ENCODE measurements at regions not wholly inside any gene's neighbourhood (a gene's known extent, or its start where the extent isn't known, plus 50 kb on each side); places are given as distances from the start of the nearest gene placed in this dataset.

- no peak for DNase-seq (ENCODE audit: low read depth)
Measured at GRCh38 chr1:87508247-87508787, 179.6 kb downstream of the LMO4 start.

- no peak for DNase-seq (ENCODE audit: low read depth)
Measured at GRCh38 chr1:87510540-87510939, 181.9 kb downstream of the LMO4 start.

DNA sequence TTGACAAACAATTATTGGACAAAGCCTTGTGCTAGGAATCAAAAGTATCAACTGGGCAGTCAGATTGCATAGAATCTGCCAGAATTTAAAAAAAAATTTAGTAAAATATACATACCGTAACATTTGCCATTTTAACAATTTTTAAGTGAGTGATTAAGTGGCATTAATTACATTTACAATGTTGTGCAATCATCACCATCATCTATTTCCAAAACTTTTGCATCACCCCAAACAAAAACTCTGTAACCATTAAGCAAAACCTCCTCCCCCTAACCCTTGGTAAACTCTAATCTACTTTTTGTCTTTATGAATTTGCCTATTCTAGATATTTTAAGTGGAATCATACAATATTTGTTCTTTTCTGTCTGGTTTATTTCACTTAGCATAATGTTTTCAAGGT lies 182.8 kb downstream of the LMO4 start:
- DNase-seq (ENCODE audit: low read depth): no peak

- DNase-seq (ENCODE audit: low read depth): no peak
Measured at GRCh38 chr1:87512431-87512830, 183.8 kb downstream of the LMO4 start.

- no peak for DNase-seq (ENCODE audit: low read depth)
Measured at GRCh38 chr1:87513255-87513654, 184.6 kb downstream of the LMO4 start.

DNA sequence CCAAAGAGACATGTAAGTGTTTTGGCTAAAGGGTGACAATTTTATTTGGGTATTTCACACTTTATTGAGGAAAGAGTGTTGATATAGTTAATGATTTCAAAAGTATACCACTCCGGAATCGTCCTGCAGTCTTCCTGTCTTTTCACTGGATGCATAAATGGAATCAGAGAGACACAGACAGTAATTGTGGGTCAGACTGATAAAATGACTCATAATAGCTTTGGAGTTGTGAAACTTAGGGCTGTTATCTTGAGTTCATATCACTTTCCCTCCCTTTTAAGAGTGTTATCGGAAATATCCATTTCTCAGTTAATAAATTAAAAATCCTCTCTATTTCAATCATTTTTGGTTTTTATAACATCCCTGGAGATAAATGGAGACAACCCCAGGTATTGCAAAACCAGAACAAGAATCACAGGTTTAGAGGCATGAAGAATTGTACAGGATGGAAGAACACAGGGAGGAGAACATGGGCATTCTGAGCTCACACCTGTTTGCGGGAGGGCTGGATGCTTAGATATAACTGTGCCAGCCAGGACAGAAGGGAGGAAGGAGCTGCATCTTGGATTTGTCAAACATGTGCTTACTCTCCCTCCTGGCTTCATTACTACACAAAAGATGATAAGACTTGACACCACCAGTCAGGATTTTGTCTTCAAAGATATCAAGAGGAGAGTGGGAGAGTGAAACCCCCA lies 185.4 kb downstream of the LMO4 start:
- DNase-seq (ENCODE audit: low read depth): no peak

- DNase-seq (ENCODE audit: low read depth): no peak
Measured at GRCh38 chr1:87515781-87516180, 187.1 kb downstream of the LMO4 start.

DNA sequence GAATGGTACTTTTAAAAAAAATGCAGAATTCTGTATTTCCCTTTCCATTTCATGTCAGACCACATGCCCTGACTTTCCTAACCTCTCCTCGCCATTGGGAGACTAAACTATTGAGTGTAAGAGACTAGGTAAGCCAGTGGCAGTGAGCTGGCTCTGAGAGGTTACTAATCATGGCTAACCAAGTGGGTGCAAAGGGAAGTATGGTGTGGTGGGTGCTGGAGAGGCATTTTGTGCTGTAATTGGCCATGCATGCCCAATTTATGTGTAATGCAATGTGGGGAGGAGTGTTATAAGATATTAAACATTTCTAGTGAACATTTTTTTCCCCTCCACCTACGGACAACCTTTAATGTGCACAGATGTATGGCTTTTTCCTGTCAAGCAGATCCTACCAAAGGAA lies 190.1 kb downstream of the LMO4 start:
- DNase-seq (ENCODE audit: low read depth): no peak

DNA sequence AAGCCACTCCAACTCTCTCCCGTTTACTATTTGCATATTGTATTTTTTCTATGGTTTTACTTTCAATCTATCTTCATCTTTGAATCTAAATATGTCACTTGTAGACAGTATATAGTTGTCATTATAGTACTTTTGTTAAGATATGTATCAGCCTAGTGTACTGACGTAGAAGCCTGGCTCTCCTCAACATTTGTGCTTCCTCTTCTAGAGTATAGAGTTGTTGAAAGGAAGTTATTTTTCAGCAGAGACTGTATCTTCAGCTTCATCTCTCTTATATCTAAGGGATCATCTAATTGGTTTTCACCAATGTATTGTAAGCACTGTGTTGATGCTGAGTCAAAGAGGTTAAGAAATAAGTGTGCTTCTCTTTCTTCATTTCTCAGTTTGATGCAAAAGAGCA lies 192.8 kb downstream of the LMO4 start:
- DNase-seq (ENCODE audit: low read depth): no peak

DNA sequence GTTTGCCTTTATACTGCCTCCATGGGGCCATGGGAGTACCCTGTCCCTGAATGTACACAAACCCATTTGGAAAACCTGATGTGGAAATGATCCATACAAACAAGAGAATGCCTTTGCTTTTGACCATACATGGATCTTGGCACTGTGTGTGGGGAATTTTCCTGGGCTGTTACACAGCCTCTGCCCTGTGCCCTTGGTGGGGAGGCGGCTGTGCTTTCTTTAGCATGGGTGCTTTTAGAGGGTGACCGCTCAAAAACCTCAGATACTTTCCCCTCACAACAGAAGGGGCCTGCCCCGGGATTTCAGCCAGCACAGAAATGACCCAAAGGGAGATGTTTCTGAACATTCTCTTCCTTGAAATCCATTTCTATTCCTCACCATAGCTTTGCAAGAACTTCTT lies 194.8 kb downstream of the LMO4 start:
- no peak for DNase-seq (ENCODE audit: low read depth)

- no peak for DNase-seq (ENCODE audit: low read depth)
Measured at GRCh38 chr1:87524021-87524754, 195.5 kb downstream of the LMO4 start.

- no peak for DNase-seq (ENCODE audit: low read depth)
Measured at GRCh38 chr1:87528754-87529517, 200.3 kb downstream of the LMO4 start.

DNA sequence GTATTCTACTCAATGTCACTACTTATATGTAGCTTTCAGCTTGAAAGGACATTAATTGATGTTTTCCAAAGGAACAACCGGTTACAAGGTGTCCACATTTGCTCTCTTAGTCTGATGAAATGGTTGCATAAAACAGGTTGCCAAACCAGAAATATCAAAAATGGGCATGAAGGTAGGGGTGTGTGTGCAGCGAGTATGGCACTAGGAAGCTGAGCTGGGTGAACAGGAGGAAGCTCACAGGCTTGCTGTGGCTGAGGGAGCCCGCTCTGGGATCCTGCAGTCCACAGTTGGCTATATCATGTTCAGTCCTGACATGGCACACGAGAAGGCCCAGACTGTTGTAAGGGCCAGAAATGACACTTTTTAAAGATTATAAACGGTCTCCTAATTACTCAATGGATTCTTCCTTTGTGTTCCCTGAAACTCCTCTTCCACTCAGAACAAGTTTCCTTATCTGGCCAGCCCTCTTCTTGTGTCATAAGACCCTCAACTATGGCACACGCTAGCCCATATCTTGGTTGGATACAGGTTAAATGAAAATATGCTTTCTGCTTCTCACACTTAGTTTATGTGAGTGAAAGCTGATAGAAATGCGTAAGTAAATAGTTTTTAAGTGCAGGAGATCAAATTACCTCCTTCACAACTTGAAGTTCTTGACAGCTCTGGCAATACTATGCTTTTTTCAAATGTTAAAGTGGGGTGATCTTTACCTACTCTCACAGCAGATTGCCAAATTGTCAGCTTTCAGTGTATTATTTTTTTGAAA lies 201.5 kb downstream of the LMO4 start:
- DNase-seq (ENCODE audit: low read depth): no peak

- DNase-seq (ENCODE audit: low read depth): no peak
Measured at GRCh38 chr1:87535551-87535950, 206.9 kb downstream of the LMO4 start.

- DNase-seq (ENCODE audit: low read depth): no peak
Measured at GRCh38 chr1:87539147-87539546, 210.5 kb downstream of the LMO4 start.

DNA sequence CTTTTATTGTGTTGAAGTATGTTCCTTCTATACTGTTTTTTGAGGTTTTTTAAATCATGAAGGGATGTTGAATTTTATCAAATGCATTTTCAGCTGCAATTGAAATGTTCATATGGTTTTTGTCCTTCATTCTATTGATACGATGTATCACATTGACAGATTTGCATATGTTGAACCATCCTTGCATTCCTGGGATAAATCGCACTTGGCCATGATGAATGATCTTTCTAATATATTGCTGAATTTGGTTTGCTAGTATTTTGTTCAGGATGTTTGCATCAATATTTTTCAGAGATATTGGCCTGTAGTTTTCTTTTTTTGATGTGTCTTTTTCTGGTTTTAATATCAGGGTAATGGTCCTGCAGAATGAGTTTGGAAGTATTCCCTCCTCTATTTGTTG lies 214.0 kb downstream of the LMO4 start:
- DNase-seq (ENCODE audit: low read depth): no peak

GRCh38 chr1:87549738-87550137 lies 221.1 kb downstream of the LMO4 start:
- no peak for DNase-seq (ENCODE audit: low read depth)

- DNase-seq (ENCODE audit: low read depth): no peak
Measured at GRCh38 chr1:87553511-87553910, 224.8 kb downstream of the LMO4 start.

DNA sequence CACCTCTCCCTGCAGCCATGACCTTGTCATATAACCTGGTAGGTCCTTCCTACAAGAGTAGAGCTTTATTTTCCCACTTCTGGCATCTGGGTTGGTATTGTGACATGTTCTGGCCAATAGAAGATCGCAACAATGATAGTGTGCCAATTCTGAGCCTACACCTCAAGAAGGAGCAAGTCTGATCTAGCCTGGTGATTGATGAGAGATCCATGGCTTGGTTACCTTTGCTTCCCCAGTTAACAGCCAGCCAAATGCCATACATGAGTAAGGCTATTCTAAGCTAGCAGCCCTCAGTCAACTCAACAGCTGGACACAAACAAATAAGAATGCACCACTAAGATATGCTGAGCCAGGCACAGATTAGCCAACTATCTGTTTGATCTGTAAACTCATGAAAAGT lies 226.7 kb downstream of the LMO4 start:
- no peak for DNase-seq (ENCODE audit: low read depth)

DNA sequence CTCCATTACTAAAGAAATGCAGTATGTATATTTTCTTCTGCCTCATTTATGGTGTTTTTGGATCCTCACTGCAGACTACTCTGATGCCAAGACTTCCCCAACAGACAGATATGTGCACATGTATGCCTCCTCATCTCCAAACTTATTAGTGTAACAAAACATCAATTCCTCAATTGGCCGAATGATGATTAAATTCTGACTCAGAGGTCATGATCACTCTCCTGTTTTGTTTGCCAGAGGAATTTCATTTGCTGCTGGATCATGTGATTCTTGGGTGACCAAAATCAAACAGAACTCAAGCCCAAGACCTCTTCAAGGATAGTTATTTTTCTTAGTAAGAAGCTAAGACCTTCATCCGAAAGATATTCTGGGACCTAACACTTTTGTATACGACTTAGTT lies 227.6 kb downstream of the LMO4 start:
- DNase-seq (ENCODE audit: low read depth): no peak

DNA sequence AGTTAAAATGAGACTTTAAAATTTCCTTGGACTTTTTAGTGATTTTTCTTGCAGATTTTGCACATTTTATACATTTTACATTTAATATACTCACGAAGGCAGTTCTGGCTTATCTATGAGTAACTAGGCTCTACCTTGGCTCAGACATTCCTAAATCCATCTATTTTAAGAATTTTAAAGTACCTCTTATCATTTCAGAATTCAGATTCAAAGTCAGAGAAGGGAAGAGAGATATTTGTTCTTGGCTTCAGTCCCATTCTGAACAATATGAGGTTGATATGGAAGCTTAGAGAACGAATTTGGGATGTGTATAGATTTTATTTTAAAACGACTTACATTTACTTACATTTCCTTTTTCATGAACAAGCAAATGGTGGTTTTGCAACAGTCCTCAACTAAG lies 230.2 kb downstream of the LMO4 start:
- DNase-seq (ENCODE audit: low read depth): no peak

DNA sequence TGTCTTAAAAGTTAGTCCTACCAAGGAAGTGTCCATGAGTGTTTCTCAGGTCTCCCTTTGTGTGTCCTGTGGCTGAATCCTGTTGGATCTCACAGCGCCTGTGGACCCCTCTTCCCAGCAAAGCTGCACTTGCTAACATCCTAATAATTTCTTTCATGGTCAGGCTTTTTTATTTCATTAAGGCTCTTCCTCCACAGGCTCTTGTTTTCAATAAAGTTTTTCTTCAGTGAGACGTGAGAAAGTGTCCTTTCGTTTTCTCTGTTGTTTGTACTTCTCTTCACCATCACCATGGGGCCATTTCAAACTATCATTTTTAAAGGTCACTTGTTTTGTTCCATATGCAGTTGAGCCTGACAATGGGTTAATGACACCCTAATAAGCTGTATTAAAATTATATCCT lies 231.5 kb downstream of the LMO4 start:
- no peak for DNase-seq (ENCODE audit: low read depth)
